ENCODE measurements at regions not wholly inside any gene's neighbourhood (a gene's known extent, or its start where the extent isn't known, plus 50 kb on each side); places are given as distances from the start of the nearest gene placed in this dataset.

DNA sequence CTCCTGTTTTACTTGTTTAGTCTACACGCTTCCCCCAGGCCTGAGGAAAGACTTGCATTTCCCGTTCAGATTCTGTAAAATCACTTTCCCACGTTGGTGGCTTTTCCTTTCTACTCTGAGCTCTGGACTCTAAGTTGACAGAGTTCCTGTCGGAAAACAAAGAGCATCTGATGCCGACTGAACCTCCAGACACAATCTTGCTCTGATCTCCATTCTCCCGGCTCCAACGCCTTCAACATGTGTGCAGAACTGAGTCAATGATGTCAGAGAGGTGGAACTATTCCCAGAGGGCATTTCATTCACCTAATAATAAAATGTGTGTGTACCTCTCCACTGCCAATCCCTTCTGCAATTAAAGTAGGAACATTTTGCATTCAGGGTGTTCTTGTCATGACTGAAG lies 147.7 kb downstream of the MIS18A start:
- Histone ChIP-seq H3K9me3 (peaks cover 0 to 22% (median 0%) of the 10 kb centered on the region in 8 donors), H3K27me3 (replicated peaks in 1 of 7) (peaks cover 0 to 8% (median 0%) of the 10 kb centered on the region in 7 donors), H3K36me3 (no peaks in the 10 kb centered on the region), H3K27ac (no peak overlapping the region), H3K4me1 (no peaks in the 10 kb centered on the region), H3K4me3 (no peak overlapping the region)
- no peak for TF ChIP-seq POLR2A (IDR thresholded peaks at IDR 0.05)
- TF ChIP-seq, protein P1, sequence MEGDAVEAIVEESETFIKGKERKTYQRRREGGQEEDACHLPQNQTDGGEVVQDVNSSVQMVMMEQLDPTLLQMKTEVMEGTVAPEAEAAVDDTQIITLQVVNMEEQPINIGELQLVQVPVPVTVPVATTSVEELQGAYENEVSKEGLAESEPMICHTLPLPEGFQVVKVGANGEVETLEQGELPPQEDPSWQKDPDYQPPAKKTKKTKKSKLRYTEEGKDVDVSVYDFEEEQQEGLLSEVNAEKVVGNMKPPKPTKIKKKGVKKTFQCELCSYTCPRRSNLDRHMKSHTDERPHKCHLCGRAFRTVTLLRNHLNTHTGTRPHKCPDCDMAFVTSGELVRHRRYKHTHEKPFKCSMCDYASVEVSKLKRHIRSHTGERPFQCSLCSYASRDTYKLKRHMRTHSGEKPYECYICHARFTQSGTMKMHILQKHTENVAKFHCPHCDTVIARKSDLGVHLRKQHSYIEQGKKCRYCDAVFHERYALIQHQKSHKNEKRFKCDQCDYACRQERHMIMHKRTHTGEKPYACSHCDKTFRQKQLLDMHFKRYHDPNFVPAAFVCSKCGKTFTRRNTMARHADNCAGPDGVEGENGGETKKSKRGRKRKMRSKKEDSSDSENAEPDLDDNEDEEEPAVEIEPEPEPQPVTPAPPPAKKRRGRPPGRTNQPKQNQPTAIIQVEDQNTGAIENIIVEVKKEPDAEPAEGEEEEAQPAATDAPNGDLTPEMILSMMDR (IDR thresholded peaks at IDR 0.05 in 8 of 11, conservative IDR thresholded peaks at IDR 0.05 in 3 of 11), result no peak
- no peak for DNase-seq
- intact Hi-C loops (cut with DNase I; ENCODE audit: low total_unique reads), result no loop called here
- WGBS, 5 donors, result 32 to 44% (median 38%) methylated on average over 7 of the region's 7 CpGs

DNA sequence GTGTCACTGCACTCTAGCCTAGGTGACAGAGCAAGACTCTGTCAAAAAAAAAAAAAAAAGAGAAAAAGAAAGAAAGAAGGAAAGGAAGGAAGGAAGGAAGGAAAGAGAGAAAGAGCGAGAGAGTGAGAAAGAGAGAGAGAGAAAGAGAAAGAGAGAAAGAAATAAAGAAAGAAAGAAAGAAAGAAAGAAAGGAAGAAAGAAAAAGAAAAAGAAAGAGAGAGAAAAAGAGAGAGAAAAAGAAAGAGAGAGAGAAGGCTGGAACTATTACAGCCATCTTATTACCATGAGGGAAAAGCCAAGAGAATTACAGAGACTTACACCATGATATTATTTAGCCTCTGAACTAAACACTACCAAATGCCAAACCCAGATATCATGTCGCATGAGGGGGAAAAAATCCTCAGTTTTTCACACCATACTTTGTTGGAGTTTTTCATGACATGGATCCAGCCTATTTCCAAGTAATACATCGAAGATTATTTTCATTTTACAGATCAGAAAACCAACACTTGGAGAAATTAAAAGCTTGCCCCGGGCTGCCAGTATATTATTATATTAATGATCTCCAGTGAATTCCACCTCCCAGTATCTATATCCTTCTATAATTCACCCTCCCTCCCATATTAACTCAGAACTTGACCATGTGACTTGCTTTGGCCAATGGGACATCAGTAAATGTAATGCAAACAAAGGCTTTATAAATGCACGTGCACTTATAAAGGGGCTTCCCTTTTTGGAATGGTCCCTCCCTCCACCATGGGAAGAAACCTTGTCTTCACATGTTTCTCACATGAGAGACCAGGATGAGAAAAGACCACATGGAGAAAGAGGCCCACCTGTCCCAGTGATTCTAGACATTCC lies 148.6 kb downstream of the MIS18A start:
- no peak for DNase-seq
- peaks cover 0 to 8% (median 0%) of the 10 kb centered on the region in 7 donors for H3K27me3 ChIP-seq (replicated peaks in 1 of 7)
- intact Hi-C loops (cut with DNase I; ENCODE audit: low total_unique reads), result no loop called here
- TF ChIP-seq POLR2AphosphoS5 (IDR thresholded peaks at IDR 0.05) (no peak), POLR2A (IDR thresholded peaks at IDR 0.05) (no peak)
- TF ChIP-seq, protein P1 (IDR thresholded peaks at IDR 0.05 in 8 of 11, conservative IDR thresholded peaks at IDR 0.05 in 3 of 11), result no peak
- no peaks in the 10 kb centered on the region for H3K36me3 ChIP-seq
- no peak overlapping the region for H3K4me3 ChIP-seq
- WGBS, 5 donors, result 84 to 95% (median 88%) methylated on average over 5 of the region's 5 CpGs
- H3K4me1 ChIP-seq, result no peaks in the 10 kb centered on the region
- no peak overlapping the region for H3K27ac ChIP-seq
- H3K9me3 ChIP-seq, result peaks cover 0 to 22% (median 0%) of the 10 kb centered on the region in 8 donors

DNA sequence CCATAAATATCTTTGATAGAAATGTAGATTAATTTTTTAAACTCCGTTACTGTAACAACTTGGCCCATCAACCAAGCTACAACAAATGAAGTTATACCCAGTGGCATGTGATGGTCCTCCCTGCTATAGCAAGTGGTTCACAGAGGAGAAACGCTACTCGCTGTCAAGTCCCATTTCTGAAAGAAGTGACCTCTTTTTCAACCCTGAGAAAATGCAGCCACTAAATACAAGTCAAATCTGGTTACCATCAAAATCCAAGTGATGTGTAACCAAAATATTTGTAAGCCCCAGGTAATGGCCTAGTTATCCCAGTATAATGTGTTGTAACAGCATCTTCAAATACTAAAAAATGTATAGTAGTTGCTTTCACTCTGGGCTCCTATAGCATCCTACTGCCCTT lies 151.8 kb downstream of the MIS18A start:
- intact Hi-C loops (cut with DNase I; ENCODE audit: low total_unique reads), result no loop called here
- TF ChIP-seq POLR2AphosphoS5 (IDR thresholded peaks at IDR 0.05) (no peak), POLR2A (IDR thresholded peaks at IDR 0.05) (no peak)
- TF ChIP-seq, protein P1 (IDR thresholded peaks at IDR 0.05 in 8 of 11, conservative IDR thresholded peaks at IDR 0.05 in 3 of 11), result no peak
- Histone ChIP-seq H3K27me3 (replicated peaks in 1 of 7) (no peaks in the 10 kb centered on the region), H3K27ac (no peak overlapping the region), H3K36me3 (no peaks in the 10 kb centered on the region), H3K4me1 (no peaks in the 10 kb centered on the region), H3K9me3 (peaks cover 0 to 32% (median 4%) of the 10 kb centered on the region in 8 donors), H3K4me3 (no peak overlapping the region)
- 74 to 88% (median 86%) methylated on average over 3 of the region's 3 CpGs for WGBS, 5 donors
- no peak for DNase-seq

DNA sequence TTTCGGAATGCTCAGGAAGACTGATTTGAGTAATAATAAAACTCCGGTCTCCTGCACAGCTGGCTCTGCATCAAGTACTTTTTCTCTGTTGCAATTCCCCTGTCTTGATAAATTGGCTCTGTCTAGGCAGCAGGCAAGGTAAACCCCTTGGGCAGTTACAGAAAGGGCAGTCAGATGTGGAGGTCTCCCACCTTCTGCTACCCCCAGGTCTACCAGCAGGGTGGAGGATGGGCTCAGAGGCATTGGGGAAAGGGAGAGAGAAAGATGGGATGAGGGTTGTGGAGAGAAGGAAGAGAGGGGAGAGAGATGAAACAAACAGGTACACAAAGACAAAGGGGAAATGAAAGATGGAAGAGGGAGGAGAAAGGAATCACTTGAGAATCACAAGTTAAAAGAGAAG lies 156.8 kb downstream of the MIS18A start:
- no peaks in the 10 kb centered on the region for H3K36me3 ChIP-seq
- no peaks in the 10 kb centered on the region for H3K27me3 ChIP-seq (replicated peaks in 1 of 7)
- TF ChIP-seq POLR2A (IDR thresholded peaks at IDR 0.05) (no peak), POLR2AphosphoS5 (IDR thresholded peaks at IDR 0.05) (no peak)
- H3K9me3 ChIP-seq, result peaks cover 0 to 22% (median 6%) of the 10 kb centered on the region in 8 donors
- H3K4me1 ChIP-seq, result no peaks in the 10 kb centered on the region
- intact Hi-C loops (cut with DNase I; ENCODE audit: low total_unique reads), result no loop called here
- H3K27ac ChIP-seq, result no peak overlapping the region
- WGBS, 5 donors, result 78 to 97% (median 93%) methylated on average over 2 of the region's 2 CpGs
- DNase-seq, result no peak
- no peak overlapping the region for H3K4me3 ChIP-seq

Data from spleen (tissue), 11 donors.